ENCODE measurements at regions not wholly inside any gene's neighbourhood (a gene's known extent, or its start where the extent isn't known, plus 50 kb on each side); places are given as distances from the start of the nearest gene placed in this dataset.

DNA sequence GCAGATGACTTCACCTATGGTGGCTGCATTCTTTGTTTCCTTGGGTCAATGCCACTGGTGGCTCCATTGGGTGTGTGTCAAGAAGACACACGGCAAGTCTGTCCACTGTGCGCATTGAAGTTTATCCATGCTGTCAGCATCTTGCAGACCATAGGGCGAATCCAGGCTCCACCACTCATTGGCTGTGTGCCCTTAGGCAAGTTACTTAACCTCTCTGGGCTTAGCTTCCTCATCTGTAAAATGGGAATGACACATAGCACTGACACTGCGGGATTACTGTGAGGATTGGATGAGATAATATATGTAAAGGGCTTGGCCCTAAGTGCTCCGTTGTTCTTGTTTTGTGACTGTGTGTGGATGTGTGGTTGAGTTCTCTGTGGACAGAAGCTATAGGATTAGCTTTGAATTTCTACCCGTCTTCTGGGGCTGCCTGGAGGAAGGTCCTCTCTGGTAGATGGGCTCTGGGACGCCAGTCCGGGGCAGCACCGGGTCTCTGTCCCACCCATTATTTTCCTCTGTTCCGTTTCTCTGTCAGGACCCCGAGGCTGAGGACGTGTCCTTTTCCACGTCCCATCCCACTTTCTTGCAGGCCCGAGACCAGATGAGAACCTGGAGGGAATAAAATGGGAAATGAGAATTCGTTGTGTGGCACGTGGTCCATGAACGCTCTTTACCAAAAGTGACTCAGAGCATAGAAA, 178.4 kb downstream of the IRF8 start:
- TF ChIP-seq, protein P1, sequence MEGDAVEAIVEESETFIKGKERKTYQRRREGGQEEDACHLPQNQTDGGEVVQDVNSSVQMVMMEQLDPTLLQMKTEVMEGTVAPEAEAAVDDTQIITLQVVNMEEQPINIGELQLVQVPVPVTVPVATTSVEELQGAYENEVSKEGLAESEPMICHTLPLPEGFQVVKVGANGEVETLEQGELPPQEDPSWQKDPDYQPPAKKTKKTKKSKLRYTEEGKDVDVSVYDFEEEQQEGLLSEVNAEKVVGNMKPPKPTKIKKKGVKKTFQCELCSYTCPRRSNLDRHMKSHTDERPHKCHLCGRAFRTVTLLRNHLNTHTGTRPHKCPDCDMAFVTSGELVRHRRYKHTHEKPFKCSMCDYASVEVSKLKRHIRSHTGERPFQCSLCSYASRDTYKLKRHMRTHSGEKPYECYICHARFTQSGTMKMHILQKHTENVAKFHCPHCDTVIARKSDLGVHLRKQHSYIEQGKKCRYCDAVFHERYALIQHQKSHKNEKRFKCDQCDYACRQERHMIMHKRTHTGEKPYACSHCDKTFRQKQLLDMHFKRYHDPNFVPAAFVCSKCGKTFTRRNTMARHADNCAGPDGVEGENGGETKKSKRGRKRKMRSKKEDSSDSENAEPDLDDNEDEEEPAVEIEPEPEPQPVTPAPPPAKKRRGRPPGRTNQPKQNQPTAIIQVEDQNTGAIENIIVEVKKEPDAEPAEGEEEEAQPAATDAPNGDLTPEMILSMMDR (IDR thresholded peaks at IDR 0.05) = no peak
- TF ChIP-seq POLR2A (IDR thresholded peaks at IDR 0.05) (no peak), POLR2AphosphoS5 (IDR thresholded peaks at IDR 0.05) (no peak), EP300 (IDR thresholded peaks at IDR 0.05) (no peak)
